GM21723 (cell line): ENCODE measurements at regions not wholly inside any gene's neighbourhood (a gene's known extent, or its start where the extent isn't known, plus 50 kb on each side); places are given as distances from the start of the nearest gene placed in this dataset.

ENCODE experiments used
- ATAC-seq: cut with Tn5 transposase; IDR thresholded peaks from one replicate; pipeline ENCODE4 v1.9.1; 2021; ENCODE audit warnings: mild to moderate bottlenecking, moderate library complexity; ENCODE audit not compliant: unreplicated experiment

- no peak for ATAC-seq
Observed at GRCh38 chr6:22045261-22045912, 251.4 kb downstream of the PRL start.

GRCh38 chr6:22049002-22049401, 247.8 kb downstream of the PRL start:
- ATAC-seq: no peak

- no peak for ATAC-seq
Observed at GRCh38 chr6:22053391-22053997, 243.3 kb downstream of the PRL start.

- no peak for ATAC-seq
Observed at GRCh38 chr6:22056398-22056797, 240.4 kb downstream of the PRL start.

- no peak for ATAC-seq
Observed at GRCh38 chr6:22057962-22058361, 238.9 kb downstream of the PRL start.

- ATAC-seq: no peak
Observed at GRCh38 chr6:22059126-22059525, 237.7 kb downstream of the PRL start.

GRCh38 chr6:22059946-22060345, 236.9 kb downstream of the PRL start:
- ATAC-seq: no peak

- ATAC-seq: peak; percentile 66
Observed at GRCh38 chr6:22062807-22063408, 233.9 kb downstream of the PRL start.

- no peak for ATAC-seq
Observed at GRCh38 chr6:22064558-22064957, 232.3 kb downstream of the PRL start.

GRCh38 chr6:22067122-22067521, 229.7 kb downstream of the PRL start:
- ATAC-seq: no peak

- ATAC-seq: no peak
Observed at GRCh38 chr6:22067671-22068070, 229.2 kb downstream of the PRL start.

GRCh38 chr6:22068561-22069305, 228.1 kb downstream of the PRL start:
- peak; percentile 43 for ATAC-seq

- no peak for ATAC-seq
Observed at GRCh38 chr6:22069306-22069800, 227.5 kb downstream of the PRL start.

GRCh38 chr6:22071270-22072041, 225.4 kb downstream of the PRL start:
- ATAC-seq: no peak

GRCh38 chr6:22072949-22073348, 223.9 kb downstream of the PRL start:
- ATAC-seq: no peak

GRCh38 chr6:22073516-22074198, 223.2 kb downstream of the PRL start:
- no peak for ATAC-seq

- no peak for ATAC-seq
Observed at GRCh38 chr6:22078288-22078687, 218.5 kb downstream of the PRL start.

GRCh38 chr6:22078802-22079545, 217.9 kb downstream of the PRL start:
- no peak for ATAC-seq

GRCh38 chr6:22079783-22080182, 217.1 kb downstream of the PRL start:
- ATAC-seq: no peak

- peak; percentile 63 for ATAC-seq
Observed at GRCh38 chr6:22081709-22082108, 215.1 kb downstream of the PRL start.
